Suprapubic skin (tissue), 4 donors: ENCODE measurements at regions not wholly inside any gene's neighbourhood (a gene's known extent, or its start where the extent isn't known, plus 50 kb on each side); places are given as distances from the start of the nearest gene placed in this dataset.

Experiments used
- EP300 ChIP-seq: sonication (generic); formaldehyde crosslinking; IDR thresholded peaks from one replicate; pipeline ENCODE4 v1.6.1; 2017; ENCODE audit warnings: antibody characterized with exemption
- POLR2A ChIP-seq, 2 donors: fragments of 450-650 bp; IDR thresholded peaks; one replicate each; pipeline ENCODE4 v1.6.1; 2017; ENCODE audit warnings: antibody characterized with exemption in 2 of 2, mild to moderate bottlenecking in 2 of 2, moderate library complexity in 2 of 2
- POLR2AphosphoS5 ChIP-seq, 3 donors: sonication (generic); formaldehyde crosslinking; IDR thresholded peaks; one replicate each; pipeline ENCODE4 v1.6.1; 2017; ENCODE audit warnings: antibody characterized with exemption in 3 of 3
- TF ChIP-seq, protein P1 (sequence below), 2 donors: fragments of 200-600 bp in 1 of 2; fragments of 450-650 bp in 1 of 2; sonication (generic) in 1 of 2; IDR thresholded peaks; one replicate each; pipeline ENCODE4 v1.5.1; 2016 to 2019; ENCODE audit warnings: antibody characterized with exemption in 2 of 2, mild to moderate bottlenecking in 1 of 2, moderate library complexity in 1 of 2

DNA sequence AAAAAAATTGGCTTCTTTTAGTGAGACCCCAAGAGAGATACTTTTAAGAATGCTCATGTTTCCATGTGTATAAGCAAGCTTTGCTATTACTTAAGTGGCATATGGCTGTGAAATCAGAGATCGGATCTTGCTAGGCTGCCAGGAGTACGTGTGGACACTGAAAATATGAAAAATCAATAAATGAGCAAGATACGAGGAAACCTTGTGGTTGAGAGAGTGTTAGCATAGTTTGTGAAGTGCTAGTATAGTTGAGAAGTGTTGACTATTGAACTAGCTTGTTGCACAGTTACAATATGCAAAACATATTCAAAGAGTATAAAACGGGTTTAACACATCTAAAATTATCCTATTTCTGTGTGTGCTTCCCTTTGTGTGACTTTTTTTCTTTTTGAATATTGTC, 230.9 kb upstream of the NOVA1 start:
- TF ChIP-seq, protein P1, sequence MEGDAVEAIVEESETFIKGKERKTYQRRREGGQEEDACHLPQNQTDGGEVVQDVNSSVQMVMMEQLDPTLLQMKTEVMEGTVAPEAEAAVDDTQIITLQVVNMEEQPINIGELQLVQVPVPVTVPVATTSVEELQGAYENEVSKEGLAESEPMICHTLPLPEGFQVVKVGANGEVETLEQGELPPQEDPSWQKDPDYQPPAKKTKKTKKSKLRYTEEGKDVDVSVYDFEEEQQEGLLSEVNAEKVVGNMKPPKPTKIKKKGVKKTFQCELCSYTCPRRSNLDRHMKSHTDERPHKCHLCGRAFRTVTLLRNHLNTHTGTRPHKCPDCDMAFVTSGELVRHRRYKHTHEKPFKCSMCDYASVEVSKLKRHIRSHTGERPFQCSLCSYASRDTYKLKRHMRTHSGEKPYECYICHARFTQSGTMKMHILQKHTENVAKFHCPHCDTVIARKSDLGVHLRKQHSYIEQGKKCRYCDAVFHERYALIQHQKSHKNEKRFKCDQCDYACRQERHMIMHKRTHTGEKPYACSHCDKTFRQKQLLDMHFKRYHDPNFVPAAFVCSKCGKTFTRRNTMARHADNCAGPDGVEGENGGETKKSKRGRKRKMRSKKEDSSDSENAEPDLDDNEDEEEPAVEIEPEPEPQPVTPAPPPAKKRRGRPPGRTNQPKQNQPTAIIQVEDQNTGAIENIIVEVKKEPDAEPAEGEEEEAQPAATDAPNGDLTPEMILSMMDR (IDR thresholded peaks at IDR 0.05): no peak
- TF ChIP-seq POLR2AphosphoS5 (IDR thresholded peaks at IDR 0.05): no peak
- TF ChIP-seq POLR2A (IDR thresholded peaks at IDR 0.05): no peak
- TF ChIP-seq EP300: no peak
